GM19372 (cell line): ENCODE measurements at regions not wholly inside any gene's neighbourhood (a gene's known extent, or its start where the extent isn't known, plus 50 kb on each side); places are given as distances from the start of the nearest gene placed in this dataset.
"Not testable (repeated sequence)": the region's sequence is repeated elsewhere in the genome, so short reads cannot be mapped to it uniquely, and the experiment has no call there.

Experiments
- ATAC-seq: cut with Tn5 transposase; IDR thresholded peaks from one replicate; pipeline ENCODE4 v1.9.1; 2021; ENCODE audit warnings: mild to moderate bottlenecking, low read depth, moderate library complexity; ENCODE audit not compliant: unreplicated experiment

DNA sequence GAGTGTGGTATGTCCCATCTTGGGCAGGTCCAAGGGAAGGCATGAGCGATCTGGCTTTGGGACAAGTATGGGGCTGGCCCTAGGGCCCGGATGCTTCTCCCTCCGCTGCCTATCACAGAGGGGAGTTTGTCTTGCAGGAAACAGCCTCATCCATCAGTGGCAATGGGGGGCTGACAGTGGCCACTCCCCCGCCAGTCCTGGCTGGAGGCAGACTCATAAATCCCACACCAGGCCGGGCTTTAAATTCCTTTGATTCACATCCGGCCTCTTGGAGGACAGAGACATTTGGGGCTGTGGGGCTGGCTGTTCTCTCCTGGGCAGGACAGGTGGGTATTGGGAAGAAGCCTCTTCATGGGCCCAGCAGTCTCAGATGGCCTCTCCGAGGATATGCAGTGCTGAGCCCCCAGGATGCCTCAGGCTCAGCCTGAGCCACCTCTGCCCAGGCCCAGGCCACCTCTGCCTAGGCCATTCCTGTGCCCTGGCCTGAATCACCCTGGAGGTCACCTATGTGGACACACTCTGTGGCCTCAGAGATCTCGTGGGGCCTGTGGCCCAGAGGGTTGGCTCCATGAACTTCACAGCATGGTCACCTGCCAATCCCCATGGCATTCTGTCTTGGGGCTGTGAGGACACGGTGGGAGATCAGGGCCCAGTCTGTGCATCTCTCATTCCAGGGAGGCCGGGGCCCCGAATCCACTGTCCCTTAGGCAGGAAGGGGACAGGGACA lies 84.2 kb upstream of the GOLGA6L4 start:
- no peak for ATAC-seq

DNA sequence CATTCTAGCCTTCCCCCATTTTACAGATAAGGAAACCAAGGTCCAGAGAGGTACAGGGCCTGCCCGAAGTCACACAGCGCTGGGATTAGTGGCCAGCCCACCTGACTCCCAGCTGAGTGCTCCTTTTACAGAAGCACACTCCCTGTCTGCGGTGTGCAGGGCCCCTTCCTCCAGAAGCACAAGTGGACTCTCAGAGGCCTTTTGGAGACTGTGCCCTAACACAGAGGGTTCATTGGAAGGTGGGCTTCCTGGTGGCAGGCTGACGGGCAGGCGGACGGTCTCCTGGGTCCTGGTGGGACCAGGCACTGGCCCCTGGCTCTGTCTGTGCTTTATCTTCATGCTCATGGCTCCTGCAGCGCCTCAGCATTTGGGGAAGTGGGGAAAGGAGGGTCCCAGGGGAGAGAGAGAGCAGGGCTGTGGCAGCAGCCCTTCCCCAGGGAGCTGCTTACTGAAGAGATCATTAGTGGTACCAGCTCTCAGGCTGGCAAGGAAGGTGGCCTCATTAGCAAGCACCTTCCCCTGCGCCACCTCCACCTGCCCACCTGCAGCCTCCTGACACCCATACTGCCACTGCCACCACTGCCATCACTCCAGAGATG lies 83.1 kb upstream of the GOLGA6L4 start:
- ATAC-seq, result not testable (repeated sequence)

DNA sequence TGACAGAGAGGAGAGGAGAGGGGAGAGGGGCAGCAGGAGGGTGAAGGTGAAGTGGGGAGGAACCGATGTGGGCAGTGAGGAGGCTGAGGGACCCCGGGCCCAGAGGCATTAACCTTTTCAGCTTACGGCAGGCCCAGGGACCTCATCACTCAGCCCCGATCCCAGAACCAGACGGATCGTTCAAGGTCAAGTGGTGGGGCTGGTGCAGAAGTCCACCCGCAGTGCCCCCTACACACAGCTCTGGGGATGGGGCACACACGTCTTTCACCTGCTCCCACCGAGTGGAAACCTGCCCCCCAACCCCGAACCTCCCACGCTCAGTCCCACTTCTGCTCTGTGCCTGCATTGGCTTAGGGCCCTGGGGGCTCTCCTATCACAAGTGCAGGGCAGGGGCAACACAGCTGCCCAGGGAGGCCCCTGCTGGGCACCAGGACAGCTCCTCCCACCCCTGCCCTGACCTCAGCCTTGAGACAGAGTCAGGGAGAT lies 81.9 kb upstream of the GOLGA6L4 start:
- not testable (repeated sequence) for ATAC-seq

DNA sequence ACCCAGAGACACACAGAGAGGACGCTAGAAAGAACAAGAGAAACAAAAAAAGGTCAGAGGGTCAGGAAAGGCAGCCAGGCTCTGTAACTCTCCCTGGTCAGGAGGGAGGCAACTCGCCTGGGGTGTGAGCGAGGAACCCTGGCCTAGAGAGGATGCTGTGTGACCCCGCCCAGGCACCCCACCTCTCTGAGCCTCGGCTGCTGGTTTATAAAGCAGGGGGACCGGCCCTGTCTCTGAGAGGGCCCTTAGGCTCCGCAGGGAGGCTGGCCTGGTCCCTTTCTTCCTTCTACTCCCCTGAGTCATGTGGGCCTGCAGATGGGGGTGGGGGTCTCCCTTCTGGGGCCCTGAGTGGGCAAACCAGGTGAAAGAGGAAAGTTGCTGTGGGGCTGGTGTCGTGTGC lies 81.3 kb upstream of the GOLGA6L4 start:
- not testable (repeated sequence) for ATAC-seq

DNA sequence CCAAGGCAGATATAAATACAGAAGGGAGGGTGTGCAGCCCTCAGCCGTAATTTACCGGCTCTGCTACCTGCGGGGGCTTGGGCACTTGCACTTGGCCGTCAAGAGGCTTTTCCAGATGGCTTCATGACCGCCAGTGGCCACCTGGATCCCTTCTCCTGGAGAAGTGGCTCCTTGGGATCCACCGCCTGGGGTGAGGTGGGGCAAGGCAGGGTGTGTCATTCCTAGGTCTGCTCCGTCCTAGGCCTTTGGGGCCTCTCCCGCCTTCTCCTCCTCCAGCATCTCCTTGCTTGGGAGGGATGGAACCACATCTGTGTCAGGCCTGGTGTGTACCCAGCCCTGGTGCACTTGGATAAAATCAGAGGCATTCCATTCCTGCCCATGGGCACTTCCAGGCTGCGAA lies 80.8 kb upstream of the GOLGA6L4 start:
- ATAC-seq, result not testable (repeated sequence)

DNA sequence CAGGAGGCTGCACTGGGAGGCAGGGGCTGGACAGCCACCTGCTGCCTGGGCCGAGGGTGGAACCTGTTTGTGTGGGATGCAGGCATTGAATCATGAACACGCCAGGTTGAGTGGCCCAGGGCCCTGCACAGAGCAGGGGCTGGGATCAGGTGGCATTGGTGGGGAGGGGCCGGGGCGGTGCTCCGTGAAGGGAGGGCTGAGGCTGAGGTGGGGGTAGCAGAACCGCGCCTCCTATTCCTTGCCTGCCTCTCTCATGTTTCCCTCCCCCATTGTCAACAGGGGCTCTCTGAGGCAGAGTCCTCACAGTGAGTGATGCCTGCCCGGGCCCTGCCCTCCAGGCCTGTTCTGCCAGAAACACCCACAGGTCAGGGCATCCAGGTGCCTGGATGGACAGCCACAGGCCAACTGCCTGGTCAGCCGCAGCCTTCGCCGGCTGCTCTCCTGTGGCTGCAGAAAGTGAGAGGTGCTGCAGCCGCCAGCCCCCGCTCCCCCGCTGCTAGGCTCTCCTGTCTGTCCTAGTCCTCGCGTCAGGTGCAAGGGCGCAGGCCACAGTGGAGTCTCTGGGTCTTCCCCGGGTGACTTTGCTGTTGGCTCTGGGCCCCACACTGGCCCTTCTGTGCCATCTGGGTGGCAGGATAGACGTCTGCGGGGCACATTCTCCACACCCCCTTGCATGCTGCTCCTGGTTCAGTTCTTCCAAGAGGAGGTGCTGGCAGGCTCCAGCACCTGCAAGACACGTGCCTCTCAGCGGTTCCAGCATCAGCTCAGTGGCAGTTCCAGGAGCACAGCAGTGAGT lies 79.6 kb upstream of the GOLGA6L4 start:
- ATAC-seq, result not testable (repeated sequence)

DNA sequence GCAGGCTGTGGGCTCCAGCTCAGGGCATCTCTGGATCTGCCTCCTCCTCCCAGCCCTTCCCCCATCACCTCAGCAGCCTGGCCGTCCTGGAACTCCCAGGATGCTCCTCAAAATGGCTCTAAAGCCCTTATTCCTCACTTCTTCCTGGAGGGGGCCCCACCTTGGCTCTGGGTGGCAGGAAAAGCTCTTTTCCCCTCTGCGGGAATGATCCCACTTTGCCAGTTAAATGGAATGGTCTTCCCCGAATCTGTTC lies 79.1 kb upstream of the GOLGA6L4 start:
- not testable (repeated sequence) for ATAC-seq

DNA sequence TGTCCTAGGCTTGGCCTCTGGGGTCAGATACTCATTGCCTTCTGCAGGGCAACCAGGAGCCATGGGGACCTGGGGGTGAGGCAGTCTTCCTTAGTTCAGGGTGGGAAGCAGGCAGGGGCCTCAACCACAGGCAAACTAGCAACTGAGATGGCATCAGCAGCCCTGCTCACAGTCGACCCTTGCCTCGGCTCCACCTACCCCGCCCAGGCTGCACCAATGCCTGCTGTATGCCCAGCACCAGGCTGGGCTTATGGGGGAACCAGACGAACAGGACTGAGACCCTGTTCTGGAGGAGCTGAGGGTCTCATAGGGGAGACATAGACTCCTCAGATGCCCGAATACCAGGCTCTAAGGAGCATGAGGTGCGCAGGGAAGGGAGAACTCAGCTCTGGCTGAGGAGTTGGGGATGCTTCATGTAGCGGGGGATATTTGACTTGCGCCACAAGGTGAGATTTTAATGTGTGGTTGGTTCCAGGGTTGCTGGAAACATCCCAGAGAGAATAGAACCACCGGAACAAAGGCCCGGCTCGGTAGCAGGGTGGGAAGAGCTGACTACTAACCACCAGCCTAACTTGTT lies 78.4 kb upstream of the GOLGA6L4 start:
- not testable (repeated sequence) for ATAC-seq

DNA sequence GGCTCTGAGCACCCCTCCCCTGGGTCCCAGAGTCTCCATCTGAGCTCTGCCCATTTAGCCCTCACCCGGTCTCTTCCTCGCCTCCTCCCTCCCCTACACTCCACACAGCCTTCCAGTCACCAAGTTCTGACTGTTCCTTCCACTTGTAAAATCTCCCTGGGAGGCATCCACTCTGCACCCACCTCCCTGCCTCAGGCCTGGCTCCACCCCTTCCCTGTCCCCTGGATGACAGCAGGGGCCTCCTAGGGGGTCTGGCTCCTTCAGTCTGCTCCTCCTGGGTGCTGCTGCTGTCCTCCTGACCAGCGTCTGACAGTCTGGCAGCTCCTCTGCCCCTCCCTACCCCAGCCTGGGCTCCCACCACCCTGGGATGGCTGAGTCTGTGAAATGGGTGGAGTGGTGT lies 77.7 kb upstream of the GOLGA6L4 start:
- ATAC-seq, result not testable (repeated sequence)

DNA sequence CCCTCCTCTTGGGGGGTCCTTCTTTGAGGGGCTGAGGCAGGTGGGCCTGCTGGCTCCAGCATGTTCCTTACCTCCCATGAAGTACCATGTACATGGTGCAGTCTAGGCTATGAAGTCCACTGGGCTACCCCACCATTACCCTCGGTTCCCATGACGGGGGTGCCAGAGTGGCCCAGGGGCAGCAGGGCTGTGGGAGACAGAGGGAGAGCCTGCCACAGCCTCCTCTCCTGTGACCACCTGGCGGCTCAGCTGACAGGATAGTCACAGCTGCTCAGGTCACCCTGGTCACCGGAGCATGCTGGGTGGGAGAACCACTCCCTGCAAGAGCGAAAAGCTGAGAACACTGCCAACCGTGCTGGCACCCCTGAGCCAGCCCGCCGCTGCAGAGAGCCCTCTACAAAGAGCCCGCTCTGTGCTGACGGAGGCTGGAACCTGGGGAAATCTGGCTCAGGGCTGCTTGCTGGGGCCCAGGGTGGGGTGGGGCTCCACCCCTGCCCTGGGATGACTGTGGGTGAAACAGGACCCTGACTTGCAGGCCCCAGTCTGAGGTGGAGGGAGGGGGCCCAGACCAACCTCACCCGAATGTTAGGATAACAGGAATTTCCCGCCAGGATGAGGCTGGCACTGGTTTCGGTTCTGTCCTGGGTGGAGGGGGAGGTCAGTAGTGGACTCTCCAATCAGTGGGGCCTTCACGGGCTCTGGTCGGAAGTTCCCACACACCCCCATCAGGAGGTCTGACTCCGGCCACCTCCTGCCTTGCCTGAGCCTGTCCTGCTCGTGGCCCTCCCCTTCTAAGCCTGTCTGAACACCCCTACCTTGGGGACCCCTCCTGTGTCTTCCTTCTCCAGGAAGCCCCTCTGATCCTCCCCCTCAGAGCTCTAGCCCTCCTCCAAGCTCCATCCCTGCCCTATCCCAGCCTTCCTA lies 76.0 kb upstream of the GOLGA6L4 start:
- ATAC-seq, result not testable (repeated sequence)

DNA sequence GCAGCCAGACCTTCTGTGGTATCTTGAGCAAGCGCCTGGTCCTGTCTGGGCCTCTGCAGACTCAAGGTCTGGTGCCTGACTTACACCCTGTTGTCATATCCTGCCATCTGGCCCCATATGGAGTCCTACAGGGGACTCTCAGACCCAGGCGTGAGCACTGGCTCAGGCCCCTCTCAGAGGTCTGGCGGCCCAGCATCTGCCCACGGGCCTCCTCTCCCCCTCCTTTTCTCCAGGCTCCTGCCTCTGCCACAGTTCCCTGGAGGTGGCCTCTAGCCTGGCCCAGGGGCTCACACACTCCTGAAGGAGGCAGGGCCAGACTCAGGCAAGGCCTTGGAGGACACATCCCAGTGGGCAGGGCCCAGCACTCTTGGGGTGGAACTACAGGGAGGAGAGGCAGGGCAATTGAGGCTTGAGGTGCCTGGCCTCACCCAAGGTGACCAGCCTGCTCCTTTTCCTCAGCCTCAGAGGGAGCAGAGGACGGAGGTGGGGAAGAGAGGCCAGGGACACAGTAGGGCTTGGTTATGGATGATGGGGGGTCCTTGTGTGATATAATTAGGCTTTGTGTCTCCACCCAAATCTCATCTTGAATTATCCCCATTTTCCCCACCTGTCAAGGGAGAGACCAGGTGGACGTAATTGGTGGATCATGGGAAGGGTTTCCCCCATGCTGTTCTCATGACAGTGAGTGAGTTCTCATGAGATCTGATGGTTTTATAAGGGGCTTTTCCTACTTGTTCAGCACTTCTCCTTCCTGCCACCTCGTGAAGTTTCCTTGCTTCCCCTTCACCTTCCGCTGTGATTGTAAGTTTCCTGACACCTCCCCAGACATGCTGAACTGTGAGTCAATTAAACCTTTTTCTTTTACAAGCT lies 70.9 kb upstream of the GOLGA6L4 start:
- ATAC-seq, result not testable (repeated sequence)

DNA sequence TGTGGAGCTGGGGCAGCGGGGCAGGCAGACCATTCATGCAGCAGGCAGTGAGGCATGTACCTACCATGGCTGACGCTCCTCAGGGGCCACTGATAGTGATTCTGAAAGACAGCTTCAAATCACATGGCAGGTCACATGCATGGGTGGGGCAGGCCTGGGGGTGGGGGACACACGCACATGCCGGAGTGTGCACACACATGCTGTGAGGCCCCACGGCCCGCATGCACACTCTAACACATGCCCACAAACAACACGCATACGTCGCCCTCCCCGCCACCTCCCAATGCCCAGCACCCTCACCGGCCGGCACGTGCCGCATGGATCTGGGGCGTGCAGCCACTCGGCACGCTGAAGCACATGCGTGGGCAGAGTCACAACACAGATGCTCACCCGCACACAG lies 65.5 kb upstream of the GOLGA6L4 start:
- not testable (repeated sequence) for ATAC-seq

DNA sequence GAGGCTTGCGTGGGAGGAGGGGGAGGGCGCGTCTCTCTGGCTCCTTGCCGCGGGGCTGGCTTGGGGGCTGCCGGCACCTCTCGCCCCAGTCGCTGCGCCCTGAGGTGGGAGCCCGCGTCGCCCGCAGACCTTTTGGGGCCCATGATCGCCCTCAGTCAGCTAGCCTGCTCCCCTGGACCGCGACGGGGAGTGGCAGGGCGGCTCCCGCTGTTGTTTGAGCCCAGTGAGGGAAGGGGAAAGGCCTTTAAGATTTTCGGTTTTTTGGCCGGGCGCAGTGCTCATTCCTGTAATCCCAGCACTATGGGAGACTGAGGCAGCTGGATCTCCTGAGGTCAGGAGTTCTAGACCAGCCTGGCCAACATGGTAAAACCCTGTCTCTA lies 62.4 kb upstream of the GOLGA6L4 start:
- not testable (repeated sequence) for ATAC-seq
